ENCODE measurements at regions not wholly inside any gene's neighbourhood (a gene's known extent, or its start where the extent isn't known, plus 50 kb on each side); places are given as distances from the start of the nearest gene placed in this dataset.

DNA sequence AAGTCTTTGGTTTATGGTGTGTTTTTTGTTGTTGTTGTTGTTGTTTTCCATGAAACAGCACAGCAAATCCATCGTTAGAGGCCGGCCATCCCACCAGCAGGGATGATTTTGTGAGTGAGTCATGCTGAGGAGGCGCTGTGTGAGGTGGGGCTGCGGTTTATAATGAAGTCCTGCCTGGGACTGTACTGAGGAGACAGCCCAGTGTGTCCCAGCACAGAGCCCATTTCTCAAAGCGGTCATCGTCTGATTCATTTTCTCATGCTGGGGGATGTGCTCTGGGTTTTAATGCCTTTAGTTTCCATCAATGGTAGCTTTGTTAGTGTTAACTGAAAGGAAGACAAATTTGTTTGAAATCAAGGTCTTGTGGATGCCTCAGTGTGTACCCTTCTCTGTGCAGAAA is 129.3 kb upstream of the SERP2 start:
- DNase-seq (no peak), ATAC-seq (no peak)

DNA sequence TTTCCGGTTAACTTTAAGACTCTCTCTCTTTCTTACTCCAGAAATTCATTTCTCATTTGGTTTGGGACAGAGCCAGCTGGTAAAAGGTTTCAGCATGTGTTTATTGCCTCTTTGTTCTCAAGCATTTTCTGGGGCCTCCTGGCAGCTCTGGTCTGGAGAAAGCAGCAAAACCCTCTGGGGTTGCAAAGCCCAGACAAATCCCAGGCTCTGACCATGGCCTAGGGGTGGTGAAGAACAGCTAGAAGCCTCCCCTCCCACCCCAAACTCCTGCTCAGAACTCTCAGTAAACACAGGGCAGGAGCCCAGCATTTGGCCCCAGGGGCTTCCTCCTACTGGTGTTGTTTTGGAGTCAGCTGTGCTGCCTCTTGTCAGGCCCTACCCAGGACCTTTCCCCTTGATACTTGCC is 124.2 kb upstream of the SERP2 start:
- ATAC-seq (peak; percentile 31), DNase-seq (no peak)
- Histone ChIP-seq H3K4me3 (no peak overlapping the region), H3K9me3 (no peaks in the 10 kb centered on the region), H3K27ac (peak overlapping the region; percentile 47), H3K36me3 (no peaks in the 10 kb centered on the region), H3K27me3 (no peaks in the 10 kb centered on the region), H3K4me1 (peaks cover 7% of the 10 kb centered on the region)
- intact Hi-C loops (cut with DNase I) = no loop called here
- TF ChIP-seq, protein P1, sequence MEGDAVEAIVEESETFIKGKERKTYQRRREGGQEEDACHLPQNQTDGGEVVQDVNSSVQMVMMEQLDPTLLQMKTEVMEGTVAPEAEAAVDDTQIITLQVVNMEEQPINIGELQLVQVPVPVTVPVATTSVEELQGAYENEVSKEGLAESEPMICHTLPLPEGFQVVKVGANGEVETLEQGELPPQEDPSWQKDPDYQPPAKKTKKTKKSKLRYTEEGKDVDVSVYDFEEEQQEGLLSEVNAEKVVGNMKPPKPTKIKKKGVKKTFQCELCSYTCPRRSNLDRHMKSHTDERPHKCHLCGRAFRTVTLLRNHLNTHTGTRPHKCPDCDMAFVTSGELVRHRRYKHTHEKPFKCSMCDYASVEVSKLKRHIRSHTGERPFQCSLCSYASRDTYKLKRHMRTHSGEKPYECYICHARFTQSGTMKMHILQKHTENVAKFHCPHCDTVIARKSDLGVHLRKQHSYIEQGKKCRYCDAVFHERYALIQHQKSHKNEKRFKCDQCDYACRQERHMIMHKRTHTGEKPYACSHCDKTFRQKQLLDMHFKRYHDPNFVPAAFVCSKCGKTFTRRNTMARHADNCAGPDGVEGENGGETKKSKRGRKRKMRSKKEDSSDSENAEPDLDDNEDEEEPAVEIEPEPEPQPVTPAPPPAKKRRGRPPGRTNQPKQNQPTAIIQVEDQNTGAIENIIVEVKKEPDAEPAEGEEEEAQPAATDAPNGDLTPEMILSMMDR (IDR thresholded peaks at IDR 0.05) = no peak

More for the DNA sequence above, 129.3 kb upstream of the SERP2 start:
- H3K4me3 ChIP-seq = no peak overlapping the region
- no peaks in the 10 kb centered on the region for H3K9me3 ChIP-seq
- TF ChIP-seq, protein P1 (IDR thresholded peaks at IDR 0.05) = no peak
- H3K36me3 ChIP-seq = no peaks in the 10 kb centered on the region
- peaks cover 7% of the 10 kb centered on the region for H3K4me1 ChIP-seq
- H3K27ac ChIP-seq = no peak overlapping the region
- intact Hi-C loops (cut with DNase I) = no loop called here
- no peaks in the 10 kb centered on the region for H3K27me3 ChIP-seq

DNA sequence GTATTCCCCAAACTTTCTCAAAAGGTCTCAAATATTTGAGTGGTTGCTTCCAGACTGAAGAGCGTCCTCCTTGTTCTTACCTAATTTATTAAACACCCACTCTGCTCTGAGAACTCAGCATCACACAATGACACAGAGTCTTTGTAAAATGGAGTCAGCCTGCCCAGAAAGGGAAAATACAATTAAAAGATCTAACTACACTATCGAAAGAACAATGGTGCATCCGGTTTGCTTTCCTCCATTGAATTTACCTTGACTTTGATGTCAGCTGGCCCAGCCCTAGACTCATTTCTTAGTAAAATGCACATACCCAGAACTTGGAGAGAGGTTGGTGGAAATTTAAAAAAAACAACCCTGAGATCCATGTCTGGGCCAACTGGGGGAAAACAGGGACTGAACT is 120.7 kb upstream of the SERP2 start:
- DNase-seq (no peak), ATAC-seq (no peak)
- Histone ChIP-seq H3K36me3 (no peaks in the 10 kb centered on the region), H3K9me3 (no peaks in the 10 kb centered on the region), H3K27ac (no peak overlapping the region), H3K4me1 (peaks cover 7% of the 10 kb centered on the region), H3K27me3 (no peaks in the 10 kb centered on the region), H3K4me3 (no peak overlapping the region)
- intact Hi-C loops (cut with DNase I) = no loop called here
- TF ChIP-seq, protein P1 (IDR thresholded peaks at IDR 0.05) = no peak

DNA sequence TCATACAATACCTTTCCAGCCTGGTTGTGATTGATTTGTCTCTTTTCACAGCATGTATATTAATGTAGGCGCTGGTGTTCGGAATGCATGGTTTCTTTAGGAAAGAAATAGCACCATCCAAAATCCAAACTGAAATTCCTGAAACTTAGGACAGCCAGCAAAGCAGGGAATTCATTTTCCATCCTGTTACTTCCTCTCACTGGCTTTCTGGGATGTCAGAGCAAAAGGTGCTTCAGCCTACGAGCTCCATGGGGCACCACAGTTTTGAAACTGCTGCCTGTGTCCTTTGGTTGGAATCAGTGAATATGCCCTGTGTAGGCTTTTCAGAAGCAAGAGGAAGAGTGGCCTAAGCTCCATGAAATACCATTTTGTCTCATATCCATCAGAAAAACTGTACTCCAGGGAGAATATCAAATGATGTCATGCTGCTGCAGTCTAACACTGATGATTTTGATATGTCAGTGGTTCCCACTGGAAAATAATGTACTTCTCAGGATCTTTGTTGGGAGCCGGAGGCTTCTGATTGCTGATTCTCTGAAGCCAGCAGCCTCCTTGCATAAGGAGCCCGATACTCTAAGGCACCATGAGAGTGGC is 117.8 kb upstream of the SERP2 start:
- H3K9me3 ChIP-seq = no peaks in the 10 kb centered on the region
- no peak for DNase-seq
- intact Hi-C loops (cut with DNase I) = no loop called here
- H3K4me3 ChIP-seq = no peak overlapping the region
- no peaks in the 10 kb centered on the region for H3K36me3 ChIP-seq
- H3K4me1 ChIP-seq = peaks cover 15% of the 10 kb centered on the region
- no peak overlapping the region for H3K27ac ChIP-seq
- no peaks in the 10 kb centered on the region for H3K27me3 ChIP-seq
- TF ChIP-seq, protein P1 (IDR thresholded peaks at IDR 0.05) = no peak
- ATAC-seq = no peak

DNA sequence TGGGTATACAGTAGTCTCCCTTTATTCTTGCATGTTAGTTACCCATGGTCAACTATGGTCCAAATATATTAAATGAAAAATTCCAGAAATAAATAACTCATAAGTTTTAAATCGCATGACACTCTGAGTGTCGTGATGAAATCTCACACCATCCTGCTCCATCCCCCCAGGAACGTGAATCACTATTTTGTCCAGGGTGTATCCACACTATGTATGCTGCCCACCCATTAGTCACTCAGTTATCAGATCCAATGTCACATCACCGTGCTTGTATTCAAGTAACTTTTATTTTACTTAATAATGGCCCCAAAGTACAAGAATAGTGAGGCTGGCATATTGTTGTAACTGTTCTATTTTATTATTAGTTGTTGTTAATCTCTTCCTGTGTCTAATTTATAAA is 115.8 kb upstream of the SERP2 start:
- Histone ChIP-seq H3K9me3 (no peaks in the 10 kb centered on the region), H3K27ac (no peak overlapping the region), H3K36me3 (no peaks in the 10 kb centered on the region), H3K27me3 (no peaks in the 10 kb centered on the region), H3K4me1 (peaks cover 15% of the 10 kb centered on the region), H3K4me3 (no peak overlapping the region)
- ATAC-seq = no peak
- intact Hi-C loops (cut with DNase I) = no loop called here
- TF ChIP-seq, protein P1 (IDR thresholded peaks at IDR 0.05) = no peak
- no peak for DNase-seq

Data from upper lobe of right lung (tissue), 1 donor.